ENCODE measurements at regions not wholly inside any gene's neighbourhood (a gene's known extent, or its start where the extent isn't known, plus 50 kb on each side); places are given as distances from the start of the nearest gene placed in this dataset.

GRCh38 chr20:4602297-4602631 lies 84.0 kb upstream of the PRNP start:
- ATAC-seq (peak in 3 of 4 donors; percentile 2 to 7 (median 5)), DNase-seq (no peak)
- Histone ChIP-seq H3K9me3 (no peaks in the 10 kb centered on the region), H3K4me1 (peaks cover 0 to 16% (median 0%) of the 10 kb centered on the region in 12 donors), H3K27me3 (peaks cover 0 to 15% (median 0%) of the 10 kb centered on the region in 9 donors), H3K4me3 (no peak overlapping the region), H3K36me3 (no peaks in the 10 kb centered on the region), H3K27ac (peak overlapping the region in 5 of 12 donors; percentile 62 to 77 (median 63))
- TF ChIP-seq POLR2A (IDR thresholded peaks at IDR 0.05) (no peak), CTCF (IDR thresholded peaks at IDR 0.05) (no peak)
- intact Hi-C loops (cut with DNase I), result loop anchor here in 4 of 10 donors (5.0 to 10.0 kb wide), 2 partner anchors 353 to 500 kb away; no protein-coding TSS in a partner anchor
- WGBS, 4 donors, result 74 to 89% (median 79%) methylated on average over 3 to 4 of the region's 4 CpGs

DNA sequence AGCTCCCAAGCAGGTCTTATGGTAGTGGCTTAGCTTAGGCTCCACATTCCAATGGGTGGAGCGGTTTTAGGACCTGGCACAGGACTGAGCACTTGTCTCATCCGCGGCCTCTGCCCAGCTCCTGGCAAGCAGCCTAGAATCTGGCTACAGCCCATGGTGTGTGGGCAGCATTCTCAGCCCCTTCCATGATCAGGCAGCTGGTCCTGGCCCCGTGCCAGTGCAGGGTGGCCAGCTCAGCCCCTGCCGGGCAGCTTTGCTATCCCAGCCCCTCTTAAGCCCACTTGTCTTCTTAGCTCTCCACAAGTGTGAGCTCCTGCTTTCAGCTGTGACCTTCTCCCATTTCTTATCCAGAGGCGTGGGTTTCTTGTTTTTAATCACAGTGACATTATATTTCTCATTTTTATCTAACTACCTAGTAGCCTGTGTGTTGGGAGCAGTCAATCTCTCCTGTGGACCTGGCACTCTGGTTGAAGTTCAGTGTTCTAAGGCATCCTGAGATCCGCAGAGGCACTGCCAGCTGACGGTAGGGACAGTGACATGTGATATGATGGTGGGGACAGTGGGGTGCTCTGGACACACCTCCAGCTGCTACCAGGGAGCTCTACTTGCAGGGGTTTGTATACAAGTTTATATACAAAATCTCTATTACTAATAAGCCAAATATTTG lies 84.5 kb upstream of the PRNP start:
- Histone ChIP-seq H3K27ac (peak overlapping the region in 10 of 12 donors; percentile 25 to 77 (median 62)), H3K9me3 (no peaks in the 10 kb centered on the region), H3K27me3 (peaks cover 0 to 15% (median 0%) of the 10 kb centered on the region in 9 donors), H3K36me3 (no peaks in the 10 kb centered on the region), H3K4me3 (no peak overlapping the region), H3K4me1 (peaks cover 0 to 16% (median 0%) of the 10 kb centered on the region in 12 donors)
- ATAC-seq (peak; percentile 94 to 97 (median 95)), DNase-seq (peak; percentile 81 to 89 (median 85))
- TF ChIP-seq CTCF (IDR thresholded peaks at IDR 0.05) (peak in 1 of 12 donors; percentile 4), POLR2A (IDR thresholded peaks at IDR 0.05) (no peak)
- WGBS, 4 donors, result 33 to 40% (median 38%) methylated on average over 8 of the region's 8 CpGs
- intact Hi-C loops (cut with DNase I), result loop anchor here in 4 of 10 donors (5.0 to 10.0 kb wide), 2 partner anchors 353 to 501 kb away; no protein-coding TSS in a partner anchor

DNA sequence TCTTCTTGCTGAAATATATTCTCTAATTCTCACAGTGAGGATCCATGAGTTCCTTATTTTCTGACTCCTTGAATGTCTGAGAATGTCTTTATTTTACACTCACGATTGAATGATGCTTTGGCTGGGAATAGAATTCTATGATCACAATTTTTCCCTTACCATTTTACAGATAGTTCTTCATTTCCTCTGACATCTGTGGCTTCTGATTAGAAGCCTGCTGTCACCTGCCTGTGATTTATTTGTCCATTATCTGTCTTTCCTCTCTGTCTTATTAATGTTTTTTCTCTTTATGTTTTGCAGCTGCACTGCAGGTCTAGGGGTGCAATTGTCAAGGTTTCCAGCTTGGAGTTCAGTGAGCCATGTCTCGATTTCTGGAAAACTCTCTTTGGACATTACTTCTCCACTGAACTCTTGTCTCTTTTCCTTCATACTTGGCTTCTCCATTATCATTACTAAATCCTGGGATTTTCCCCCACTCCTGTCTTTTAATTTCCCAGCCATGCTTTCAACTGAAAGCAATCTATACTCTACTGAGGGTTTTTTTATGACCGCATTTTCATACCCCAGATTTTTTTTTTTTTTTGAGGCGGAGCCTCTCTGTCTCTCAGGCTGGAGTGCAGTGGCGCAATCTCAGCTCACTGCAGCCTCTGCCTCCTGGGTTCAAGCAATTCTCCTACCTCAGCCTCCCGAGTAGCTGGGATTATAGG lies 85.8 kb upstream of the PRNP start:
- intact Hi-C loops (cut with DNase I), result loop anchor here in 4 of 10 donors (5.0 to 10.0 kb wide), 2 partner anchors 354 to 502 kb away; no protein-coding TSS in a partner anchor
- DNase-seq (no peak), ATAC-seq (no peak)
- H3K4me1 ChIP-seq, result peaks cover 0 to 16% (median 0%) of the 10 kb centered on the region in 12 donors
- no peak overlapping the region for H3K4me3 ChIP-seq
- no peaks in the 10 kb centered on the region for H3K9me3 ChIP-seq
- no peaks in the 10 kb centered on the region for H3K36me3 ChIP-seq
- peak overlapping the region in 1 of 12 donors; percentile 74 for H3K27ac ChIP-seq
- WGBS, 4 donors, result 79 to 82% (median 81%) methylated on average over 6 of the region's 6 CpGs
- TF ChIP-seq POLR2A (IDR thresholded peaks at IDR 0.05), result no peak
- TF ChIP-seq CTCF (IDR thresholded peaks at IDR 0.05), result no peak
- H3K27me3 ChIP-seq, result peaks cover 0 to 25% (median 0%) of the 10 kb centered on the region in 9 donors

GRCh38 chr20:4597215-4597614 lies 89.0 kb upstream of the PRNP start:
- Histone ChIP-seq H3K9me3 (no peaks in the 10 kb centered on the region), H3K36me3 (no peaks in the 10 kb centered on the region), H3K27ac (no peak overlapping the region), H3K4me3 (no peak overlapping the region), H3K27me3 (peaks cover 0 to 21% (median 5%) of the 10 kb centered on the region in 9 donors), H3K4me1 (peaks cover 0 to 17% (median 7%) of the 10 kb centered on the region in 12 donors)
- intact Hi-C loops (cut with DNase I), result loop anchor here in 2 of 10 donors (10.0 kb wide), 2 partner anchors 482 to 492 kb away; no protein-coding TSS in a partner anchor
- ATAC-seq, result no peak
- DNase-seq, result no peak
- TF ChIP-seq CTCF (IDR thresholded peaks at IDR 0.05) (no peak), POLR2A (IDR thresholded peaks at IDR 0.05) (no peak)
- WGBS, 4 donors, result 87 to 94% (median 92%) methylated on average over 5 of the region's 5 CpGs
